ENCODE measurements at regions not wholly inside any gene's neighbourhood (a gene's known extent, or its start where the extent isn't known, plus 50 kb on each side); places are given as distances from the start of the nearest gene placed in this dataset.
"Not testable (repeated sequence)": the region's sequence is repeated elsewhere in the genome, so short reads cannot be mapped to it uniquely, and the experiment has no call there.

- DNase-seq (ENCODE audit: low read depth): peak; percentile 78
Observed at GRCh38 chr1:121519042-121519755, 334.4 kb downstream of the SRGAP2C start.

- DNase-seq (ENCODE audit: low read depth): not testable (repeated sequence)
Observed at GRCh38 chr1:121519756-121520286, 335.0 kb downstream of the SRGAP2C start.

- DNase-seq (ENCODE audit: low read depth): no peak
Observed at GRCh38 chr1:121522061-121522759, 337.4 kb downstream of the SRGAP2C start.

GRCh38 chr1:121523112-121523511, 338.3 kb downstream of the SRGAP2C start:
- DNase-seq (ENCODE audit: low read depth): not testable (repeated sequence)

- no peak for DNase-seq (ENCODE audit: low read depth)
Observed at GRCh38 chr1:121525355-121525754, 340.6 kb downstream of the SRGAP2C start.

- DNase-seq (ENCODE audit: low read depth): not testable (repeated sequence)
Observed at GRCh38 chr1:121528958-121529357, 344.2 kb downstream of the SRGAP2C start.

- DNase-seq (ENCODE audit: low read depth): not testable (repeated sequence)
Observed at GRCh38 chr1:121530026-121530425, 345.3 kb downstream of the SRGAP2C start.

GRCh38 chr1:121531747-121532146, 347.0 kb downstream of the SRGAP2C start:
- not testable (repeated sequence) for DNase-seq (ENCODE audit: low read depth)

GRCh38 chr1:121538148-121538547, 353.4 kb downstream of the SRGAP2C start:
- DNase-seq (ENCODE audit: low read depth): not testable (repeated sequence)

GRCh38 chr1:121538943-121539575, 354.3 kb downstream of the SRGAP2C start:
- no peak for DNase-seq (ENCODE audit: low read depth)

- not testable (repeated sequence) for DNase-seq (ENCODE audit: low read depth)
Observed at GRCh38 chr1:121543988-121544387, 359.2 kb downstream of the SRGAP2C start.

- no peak for DNase-seq (ENCODE audit: low read depth)
Observed at GRCh38 chr1:121544500-121544899, 359.7 kb downstream of the SRGAP2C start.

GRCh38 chr1:121545899-121546298, 361.1 kb downstream of the SRGAP2C start:
- not testable (repeated sequence) for DNase-seq (ENCODE audit: low read depth)

- no peak for DNase-seq (ENCODE audit: low read depth)
Observed at GRCh38 chr1:121546830-121547591, 362.2 kb downstream of the SRGAP2C start.

GRCh38 chr1:121547726-121548125, 363.0 kb downstream of the SRGAP2C start:
- DNase-seq (ENCODE audit: low read depth): not testable (repeated sequence)

GRCh38 chr1:121550817-121551216, 366.0 kb downstream of the SRGAP2C start:
- DNase-seq (ENCODE audit: low read depth): not testable (repeated sequence)

GRCh38 chr1:121551491-121551890, 366.7 kb downstream of the SRGAP2C start:
- not testable (repeated sequence) for DNase-seq (ENCODE audit: low read depth)

- not testable (repeated sequence) for DNase-seq (ENCODE audit: low read depth)
Observed at GRCh38 chr1:121556560-121556959, 371.8 kb downstream of the SRGAP2C start.

- DNase-seq (ENCODE audit: low read depth): not testable (repeated sequence)
Observed at GRCh38 chr1:121558034-121558433, 373.3 kb downstream of the SRGAP2C start.

GRCh38 chr1:121558514-121558913, 373.7 kb downstream of the SRGAP2C start:
- DNase-seq (ENCODE audit: low read depth): no peak

- no peak for DNase-seq (ENCODE audit: low read depth)
Observed at GRCh38 chr1:121566346-121566745, 381.6 kb downstream of the SRGAP2C start.

GRCh38 chr1:121569428-121569827, 384.7 kb downstream of the SRGAP2C start:
- DNase-seq (ENCODE audit: low read depth): no peak

Data from activated T-helper 1 cell treated with Interleukin-2 at 50 U/mL for 16 hours (primary cell).